ENCODE measurements at regions not wholly inside any gene's neighbourhood (a gene's known extent, or its start where the extent isn't known, plus 50 kb on each side); places are given as distances from the start of the nearest gene placed in this dataset.

DNA sequence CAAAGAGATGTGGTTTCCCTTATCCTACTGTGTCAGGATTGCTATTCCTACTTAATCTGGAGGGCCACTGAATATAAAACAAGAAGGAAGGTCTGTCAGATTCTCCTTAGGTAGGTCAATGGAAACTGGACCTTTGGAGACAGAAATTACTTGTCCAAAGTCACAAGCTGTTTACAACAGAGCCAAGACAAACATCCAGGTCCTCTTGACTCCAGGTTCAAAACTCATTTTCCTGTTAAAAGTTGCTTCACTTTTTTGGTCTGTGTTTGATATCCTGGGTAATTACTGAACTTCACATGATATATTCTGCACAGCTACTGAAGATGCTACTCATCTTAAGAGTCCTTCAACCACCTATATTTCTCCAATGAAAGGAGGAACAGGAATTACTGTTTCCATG, 81.2 kb upstream of the ARHGAP32 start:
- in situ Hi-C loops (cut with HindIII; ENCODE audit: low sequenced_read_pairs): no loop called here

DNA sequence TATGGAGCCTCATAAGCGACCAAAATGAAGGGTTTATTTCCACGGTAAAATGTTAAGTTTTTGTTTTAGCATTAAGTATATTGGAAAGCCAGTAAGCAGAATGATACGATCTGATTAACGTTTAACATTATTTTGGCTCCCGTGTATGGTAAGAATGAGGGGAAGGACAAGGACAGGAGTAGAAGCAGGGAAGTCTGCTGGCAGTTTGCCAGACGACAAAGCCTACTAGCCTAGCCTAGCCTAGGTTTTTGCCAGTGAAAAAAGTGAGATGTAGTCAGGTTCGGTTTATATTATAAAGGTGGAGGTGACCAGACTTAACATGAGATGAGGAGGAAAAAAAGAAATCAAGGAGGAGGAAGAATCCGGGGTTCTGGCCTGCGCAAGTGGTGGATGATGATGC, 78.9 kb upstream of the ARHGAP32 start:
- in situ Hi-C loops (cut with HindIII; ENCODE audit: low sequenced_read_pairs): no loop called here
- DNase-seq (ENCODE audit: low spot score): no peak

More for the DNA sequence above, 81.2 kb upstream of the ARHGAP32 start:
- DNase-seq (ENCODE audit: low spot score): no peak

DNA sequence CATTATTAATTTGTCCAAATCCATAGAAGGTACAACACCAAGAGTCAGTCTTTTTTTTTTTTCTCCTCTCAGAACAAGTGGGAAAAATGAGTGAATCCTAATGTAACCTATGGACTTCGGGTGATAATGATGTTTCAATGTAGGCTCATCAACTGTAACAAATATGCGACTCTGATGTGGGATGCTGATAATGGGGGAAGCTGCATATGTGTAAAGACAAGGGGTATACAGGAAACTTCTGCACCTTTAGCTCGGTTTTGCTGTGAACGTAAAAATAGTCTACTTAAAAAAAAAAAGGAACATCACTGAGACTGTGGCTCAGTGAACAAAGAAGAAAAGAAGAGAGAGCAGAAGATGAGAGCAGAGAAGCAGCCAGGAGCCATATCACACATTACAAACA, 78.3 kb upstream of the ARHGAP32 start:
- in situ Hi-C loops (cut with HindIII; ENCODE audit: low sequenced_read_pairs): no loop called here
- no peak for DNase-seq (ENCODE audit: low spot score)

DNA sequence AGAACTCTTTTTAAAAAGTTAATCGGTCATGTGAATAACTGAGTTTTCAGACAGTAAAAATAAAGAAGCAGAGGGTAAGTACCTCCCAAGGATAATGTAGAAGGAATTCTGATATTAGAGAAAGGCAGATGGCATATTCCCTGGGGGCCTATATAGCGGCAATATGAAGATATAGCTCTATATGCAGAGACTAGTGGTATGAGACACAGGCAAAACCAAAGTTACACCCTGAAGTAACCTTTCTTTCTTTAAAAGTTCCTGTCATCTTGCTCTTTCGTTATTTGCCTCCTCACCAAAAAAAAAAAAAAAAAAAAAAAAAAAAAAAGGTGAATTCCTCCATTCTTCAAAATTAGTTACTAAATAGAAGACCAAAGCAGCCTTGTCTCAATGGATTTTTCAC, 76.2 kb upstream of the ARHGAP32 start:
- in situ Hi-C loops (cut with HindIII; ENCODE audit: low sequenced_read_pairs): no loop called here
- DNase-seq (ENCODE audit: low spot score): no peak

DNA sequence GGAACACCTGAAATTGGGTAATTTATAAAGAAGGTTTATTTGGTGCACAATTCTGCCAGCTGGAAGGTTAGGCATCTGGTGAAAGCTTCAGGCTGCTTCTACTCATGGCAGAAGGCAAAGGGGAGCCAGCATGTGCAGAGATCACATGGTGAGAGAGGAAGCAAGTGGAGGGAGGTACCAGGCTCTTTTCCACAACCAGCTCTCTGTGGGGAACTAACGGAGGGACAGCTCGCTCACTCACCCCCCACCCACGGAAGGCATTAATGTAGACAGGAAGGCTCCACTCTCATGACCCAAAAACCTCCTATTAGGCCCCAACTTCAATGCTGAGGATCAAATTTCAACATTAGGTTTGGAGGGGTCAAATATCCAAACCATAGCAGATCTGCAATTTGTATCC, 75.6 kb upstream of the ARHGAP32 start:
- DNase-seq (ENCODE audit: low spot score): no peak

DNA sequence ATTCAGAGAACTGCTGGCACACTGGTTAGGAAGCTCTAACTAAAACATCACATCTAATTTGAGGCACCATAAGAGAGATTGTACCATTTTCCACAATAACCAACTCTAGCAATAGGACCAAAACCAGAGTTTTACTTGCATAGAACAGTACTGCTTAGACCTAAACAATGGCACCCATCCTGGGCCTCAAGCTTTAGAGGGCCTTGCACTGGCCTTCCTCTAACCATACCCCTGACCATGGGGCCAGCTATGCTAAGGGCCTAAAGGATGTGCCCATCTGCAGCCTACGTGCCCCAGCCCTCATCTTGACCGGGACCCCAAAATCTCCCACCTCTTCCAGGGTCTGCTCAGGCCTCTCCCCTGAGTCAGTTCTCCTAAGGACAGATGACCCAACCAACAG, 74.4 kb upstream of the ARHGAP32 start:
- in situ Hi-C loops (cut with HindIII; ENCODE audit: low sequenced_read_pairs): no loop called here
- DNase-seq (ENCODE audit: low spot score): no peak

More for the DNA sequence above, 75.6 kb upstream of the ARHGAP32 start:
- in situ Hi-C loops (cut with HindIII; ENCODE audit: low sequenced_read_pairs): no loop called here

DNA sequence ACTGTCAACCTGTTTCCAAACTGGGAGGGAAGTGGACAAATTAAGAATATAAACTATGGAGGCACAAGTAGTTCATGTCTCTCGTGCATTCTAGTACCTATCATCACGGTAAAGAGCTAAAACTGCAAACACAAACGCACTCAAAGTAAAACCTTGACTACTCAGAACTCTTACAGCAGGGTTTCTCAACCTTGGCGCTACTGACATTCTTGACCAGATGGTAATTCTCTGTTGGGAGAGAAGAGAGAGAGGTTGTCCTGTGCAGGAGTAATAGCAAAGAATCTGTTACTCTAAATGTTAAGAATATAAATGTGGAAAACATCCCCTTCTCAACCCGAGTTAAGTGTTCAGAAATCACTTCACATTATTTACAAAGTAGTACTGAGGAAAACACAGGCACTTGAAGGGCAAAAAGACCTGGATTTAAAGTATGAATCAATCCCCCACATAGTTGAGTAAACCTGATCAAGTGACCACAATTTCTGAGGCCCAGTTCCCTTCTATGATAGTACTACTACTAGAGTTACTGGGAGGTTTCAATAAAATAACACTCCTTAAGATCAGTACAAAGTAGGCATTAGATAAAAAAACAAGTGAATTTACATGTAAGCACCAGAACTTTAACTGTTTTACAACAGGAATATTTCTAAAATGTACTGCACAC, 73.1 kb upstream of the ARHGAP32 start:
- in situ Hi-C loops (cut with HindIII; ENCODE audit: low sequenced_read_pairs): no loop called here
- no peak for DNase-seq (ENCODE audit: low spot score)

DNA sequence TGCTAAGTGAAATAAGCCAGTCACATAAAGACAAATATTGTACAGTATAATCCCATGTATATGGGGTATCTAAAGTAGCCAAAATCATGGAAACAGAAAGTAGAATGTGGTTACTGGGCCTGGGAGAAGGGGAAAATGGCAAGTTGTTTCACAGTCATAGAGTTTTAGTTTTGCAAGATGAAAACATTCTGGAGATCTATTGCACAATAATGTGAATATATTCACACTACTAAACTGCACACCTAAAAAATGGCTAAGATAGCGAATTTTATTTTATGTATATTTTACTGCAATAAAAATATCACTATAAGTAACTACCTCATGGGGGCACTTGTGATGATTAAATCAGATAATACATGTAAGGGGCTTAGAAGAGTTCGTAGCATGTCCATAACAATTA, 72.0 kb upstream of the ARHGAP32 start:
- in situ Hi-C loops (cut with HindIII; ENCODE audit: low sequenced_read_pairs): no loop called here
- no peak for DNase-seq (ENCODE audit: low spot score)

DNA sequence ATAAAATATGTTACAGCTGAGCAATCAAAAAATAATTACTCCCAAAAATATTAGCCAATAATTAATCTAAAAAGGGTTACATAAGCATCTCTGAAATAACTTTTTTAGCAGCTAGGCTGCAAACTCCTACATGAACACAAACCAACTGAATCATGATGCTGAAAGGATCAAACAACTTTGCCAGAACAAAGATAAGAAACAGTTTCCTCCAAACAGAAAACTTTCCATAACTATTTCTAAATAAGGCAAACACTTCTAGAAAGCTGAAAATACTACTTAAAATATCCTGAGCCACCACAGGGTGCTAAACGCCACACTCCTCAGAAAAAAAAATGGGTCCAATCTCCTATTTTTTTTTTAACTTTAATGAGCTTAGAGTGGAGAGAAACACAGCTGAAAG, 68.6 kb upstream of the ARHGAP32 start:
- in situ Hi-C loops (cut with HindIII; ENCODE audit: low sequenced_read_pairs): no loop called here
- DNase-seq (ENCODE audit: low spot score): no peak

DNA sequence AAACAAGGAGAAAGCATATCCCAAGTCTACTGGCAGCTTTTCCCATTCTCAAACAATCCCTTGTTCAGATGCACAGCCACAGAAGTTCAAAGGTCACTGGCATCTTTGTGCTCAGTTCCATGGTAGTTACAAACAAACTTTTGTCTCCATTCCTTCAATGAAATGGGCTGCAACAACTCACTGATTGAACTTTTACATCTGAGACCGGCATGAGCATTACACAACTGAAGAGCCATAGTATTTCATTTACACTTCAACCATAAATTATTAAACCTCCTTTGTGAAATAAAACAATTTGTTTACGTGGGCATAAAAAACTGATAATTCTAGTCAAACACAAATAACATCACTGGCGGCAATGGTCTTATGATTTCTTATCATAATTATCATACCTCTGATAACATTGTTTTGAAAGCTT, 67.8 kb upstream of the ARHGAP32 start:
- in situ Hi-C loops (cut with HindIII; ENCODE audit: low sequenced_read_pairs): no loop called here
- DNase-seq (ENCODE audit: low spot score): no peak

DNA sequence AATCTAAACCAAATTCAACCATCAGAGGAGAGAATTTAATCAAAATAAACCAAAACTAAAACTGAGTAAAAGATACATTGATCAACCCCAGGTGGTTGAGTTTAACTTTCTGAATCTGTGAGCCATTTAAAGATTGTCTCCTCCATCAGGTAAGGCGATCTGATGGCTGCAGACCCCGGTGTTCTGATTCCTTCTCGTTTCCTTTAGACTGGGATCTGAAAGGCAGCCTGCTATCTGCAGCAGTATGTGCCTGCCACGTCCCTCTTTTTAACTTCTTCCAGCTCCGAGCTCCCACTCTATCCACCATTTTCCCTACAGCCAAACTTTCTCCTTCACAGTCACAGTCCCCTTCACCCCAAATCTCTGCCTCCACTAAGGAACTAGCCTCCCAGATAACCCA, 66.1 kb upstream of the ARHGAP32 start:
- DNase-seq (ENCODE audit: low spot score): no peak
- in situ Hi-C loops (cut with HindIII; ENCODE audit: low sequenced_read_pairs): no loop called here

DNA sequence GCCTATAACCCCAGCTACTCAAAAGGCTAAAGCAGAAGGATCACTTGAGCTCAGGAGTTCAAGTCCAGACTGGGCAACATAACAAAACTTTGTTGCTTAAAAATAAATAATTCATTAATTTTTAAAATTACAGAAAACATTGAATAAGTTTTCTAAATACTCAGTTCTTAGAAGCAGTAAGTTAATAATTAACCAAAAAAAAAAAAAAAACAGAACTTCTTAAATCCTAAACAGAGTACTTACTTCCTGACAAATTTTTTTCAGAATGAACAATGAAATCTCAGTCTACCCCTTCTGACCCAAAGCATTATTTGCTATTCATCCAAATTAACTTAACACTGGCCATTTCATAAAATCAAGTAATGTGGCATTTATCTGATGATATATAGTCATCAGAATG, 65.4 kb upstream of the ARHGAP32 start:
- in situ Hi-C loops (cut with HindIII; ENCODE audit: low sequenced_read_pairs): no loop called here
- DNase-seq (ENCODE audit: low spot score): no peak

DNA sequence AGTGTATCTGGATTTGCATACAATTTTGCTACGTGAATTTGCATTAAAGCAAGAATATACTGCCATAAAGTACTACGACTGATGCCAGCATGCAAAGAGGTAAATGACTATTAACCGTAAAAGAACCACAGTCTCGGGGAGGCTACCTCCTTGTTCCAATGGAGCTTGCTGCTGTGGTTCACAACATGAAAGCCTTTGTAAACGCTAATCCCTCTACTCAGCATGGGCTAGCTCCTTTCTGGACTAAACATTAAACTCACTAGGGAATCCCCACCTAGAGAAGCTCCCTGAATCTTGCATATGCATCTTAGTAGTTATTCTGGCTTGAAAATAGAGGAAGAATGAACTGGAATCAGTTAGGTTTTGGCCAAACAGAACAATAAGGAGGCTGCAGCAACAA, 60.5 kb upstream of the ARHGAP32 start:
- DNase-seq (ENCODE audit: low spot score): no peak
- in situ Hi-C loops (cut with HindIII; ENCODE audit: low sequenced_read_pairs): no loop called here

DNA sequence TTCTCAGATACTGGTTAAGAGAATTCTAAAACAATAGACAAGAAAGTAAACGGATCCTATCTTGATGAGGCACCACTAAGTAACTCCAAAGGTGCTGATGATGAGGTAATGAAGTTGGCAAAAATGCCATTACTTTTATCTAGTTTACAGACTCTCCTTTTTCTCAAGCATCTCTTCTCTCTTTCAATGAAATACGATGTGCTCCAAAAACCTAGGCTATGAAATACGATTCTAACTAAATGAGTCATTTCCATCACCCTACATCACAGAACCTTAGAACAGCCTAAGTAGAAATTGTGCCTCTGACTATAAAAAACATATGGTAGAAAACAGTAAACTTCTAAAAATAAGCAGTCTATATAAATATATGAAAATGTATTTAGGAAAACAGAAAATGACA, 58.9 kb upstream of the ARHGAP32 start:
- in situ Hi-C loops (cut with HindIII; ENCODE audit: low sequenced_read_pairs): no loop called here
- no peak for DNase-seq (ENCODE audit: low spot score)

DNA sequence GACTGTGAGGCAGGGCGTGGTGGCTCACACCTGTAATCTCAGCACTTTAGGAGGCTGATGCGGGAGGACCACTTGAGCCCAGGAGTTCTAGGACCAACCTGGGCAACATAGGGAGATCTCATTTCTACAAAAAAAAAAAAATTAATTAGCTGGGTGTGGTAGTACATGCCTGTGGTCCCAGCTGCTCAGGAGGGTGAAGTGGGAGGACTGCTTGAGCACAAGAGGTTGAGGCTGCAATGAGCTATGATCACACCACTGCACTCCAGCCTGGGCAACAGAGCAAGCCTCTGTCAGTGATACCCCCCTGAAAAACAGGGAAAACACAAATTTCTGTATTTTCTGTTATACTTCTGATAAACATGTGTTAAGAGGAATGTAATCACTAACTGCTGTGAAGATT, 57.8 kb upstream of the ARHGAP32 start:
- DNase-seq (ENCODE audit: low spot score): no peak
- in situ Hi-C loops (cut with HindIII; ENCODE audit: low sequenced_read_pairs): no loop called here

DNA sequence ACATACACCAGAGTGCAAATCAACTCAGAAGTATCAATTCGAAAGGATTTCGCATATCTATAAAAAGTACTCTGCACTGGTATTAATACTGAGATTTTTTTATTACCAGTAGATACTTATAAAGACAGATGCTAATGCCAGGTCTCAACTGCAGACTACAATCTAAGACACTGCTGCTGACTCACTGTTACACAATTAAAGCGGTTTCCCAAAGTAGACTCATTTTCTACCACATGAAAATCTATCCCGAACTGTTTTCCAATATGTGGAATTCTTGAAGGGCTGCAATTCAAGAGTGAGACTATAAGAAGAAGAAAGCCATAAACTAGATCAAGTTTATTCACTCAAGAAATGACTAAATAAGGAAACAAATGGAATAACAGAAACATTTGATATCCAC, 57.2 kb upstream of the ARHGAP32 start:
- in situ Hi-C loops (cut with HindIII; ENCODE audit: low sequenced_read_pairs): no loop called here
- DNase-seq (ENCODE audit: low spot score): no peak

DNA sequence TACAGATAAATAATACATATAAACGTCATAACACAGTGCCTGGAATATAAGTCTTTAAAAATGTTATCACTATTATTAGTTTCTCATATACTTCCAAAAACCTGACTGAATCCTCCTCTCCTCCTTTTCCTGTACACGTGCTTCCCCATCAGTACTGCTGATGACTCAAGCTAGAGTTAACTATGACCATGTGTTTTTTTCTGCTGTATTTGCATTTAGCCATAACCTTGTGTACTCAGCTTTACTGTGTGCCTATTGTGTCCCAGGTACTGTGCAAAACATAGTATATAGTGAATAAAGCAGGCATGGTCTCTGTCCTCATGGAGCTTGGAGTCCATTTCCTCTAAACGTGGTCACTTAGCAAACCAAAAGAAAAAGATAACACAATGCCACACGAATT, 56.5 kb upstream of the ARHGAP32 start:
- no peak for DNase-seq (ENCODE audit: low spot score)
- in situ Hi-C loops (cut with HindIII; ENCODE audit: low sequenced_read_pairs): no loop called here

DNA sequence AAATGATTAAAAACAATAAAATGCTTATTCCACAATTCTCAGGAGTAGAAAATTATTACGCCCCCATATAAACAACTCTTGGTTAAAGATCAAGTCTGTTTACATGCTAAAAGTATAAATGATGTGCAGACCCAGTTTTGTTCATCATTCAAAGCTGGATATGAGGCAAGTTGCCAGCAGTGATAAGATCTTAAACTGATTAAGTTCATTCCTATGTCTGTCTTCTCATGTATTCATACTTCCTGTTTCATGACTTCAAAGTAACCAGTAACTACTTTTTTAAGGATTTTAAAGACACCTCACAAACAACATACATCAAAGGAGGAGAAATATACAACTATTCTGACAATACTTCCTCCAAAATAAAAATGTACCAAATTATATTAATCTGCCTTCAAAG, 55.0 kb upstream of the ARHGAP32 start:
- in situ Hi-C loops (cut with HindIII; ENCODE audit: low sequenced_read_pairs): no loop called here
- DNase-seq (ENCODE audit: low spot score): no peak

DNA sequence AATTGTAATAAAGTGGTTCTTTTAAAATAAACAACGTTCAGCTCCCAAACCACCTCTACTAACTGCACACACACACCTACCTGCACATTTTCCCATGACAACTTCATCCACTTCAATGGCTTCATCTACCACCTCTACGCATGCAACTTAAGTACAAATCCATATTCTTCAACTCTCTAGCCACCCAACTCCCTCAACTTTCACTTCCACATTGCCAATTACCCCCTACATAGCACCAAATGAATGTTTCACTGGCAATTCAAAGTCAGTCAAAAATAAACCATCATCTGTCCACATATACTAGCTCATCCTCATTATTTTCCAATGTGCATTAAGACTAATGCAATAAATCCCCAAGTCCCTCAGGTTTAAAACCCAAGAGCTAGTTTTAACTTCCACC, 50.7 kb upstream of the ARHGAP32 start:
- in situ Hi-C loops (cut with HindIII; ENCODE audit: low sequenced_read_pairs): no loop called here
- no peak for DNase-seq (ENCODE audit: low spot score)
